ENCODE measurements at regions not wholly inside any gene's neighbourhood (a gene's known extent, or its start where the extent isn't known, plus 50 kb on each side); places are given as distances from the start of the nearest gene placed in this dataset.
"Not testable (repeated sequence)": the region's sequence is repeated elsewhere in the genome, so short reads cannot be mapped to it uniquely, and the experiment has no call there.

DNA sequence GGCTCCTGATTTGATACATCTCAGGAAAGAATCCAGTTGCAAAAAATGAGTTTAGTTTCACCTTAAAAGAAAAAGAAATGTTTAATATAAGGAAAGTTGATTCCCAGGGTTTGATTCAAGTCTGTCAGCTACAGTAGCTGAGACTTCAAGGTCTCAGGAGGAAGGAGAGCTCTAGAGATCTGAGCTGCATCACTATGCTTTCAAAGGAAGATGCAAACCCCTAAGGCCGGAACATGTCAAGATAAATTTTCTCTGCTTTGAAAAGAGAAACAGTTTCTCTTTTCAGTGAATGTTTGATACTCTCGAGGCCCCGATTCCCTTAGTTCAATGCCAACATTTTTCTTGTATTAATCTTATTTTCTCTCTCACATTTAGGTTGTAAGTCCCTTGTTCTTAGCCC lies 128.6 kb downstream of the RGPD3 start:
- no peak overlapping the region for H3K4me3 ChIP-seq (ENCODE audit: low read length)
- TF ChIP-seq, protein P1, sequence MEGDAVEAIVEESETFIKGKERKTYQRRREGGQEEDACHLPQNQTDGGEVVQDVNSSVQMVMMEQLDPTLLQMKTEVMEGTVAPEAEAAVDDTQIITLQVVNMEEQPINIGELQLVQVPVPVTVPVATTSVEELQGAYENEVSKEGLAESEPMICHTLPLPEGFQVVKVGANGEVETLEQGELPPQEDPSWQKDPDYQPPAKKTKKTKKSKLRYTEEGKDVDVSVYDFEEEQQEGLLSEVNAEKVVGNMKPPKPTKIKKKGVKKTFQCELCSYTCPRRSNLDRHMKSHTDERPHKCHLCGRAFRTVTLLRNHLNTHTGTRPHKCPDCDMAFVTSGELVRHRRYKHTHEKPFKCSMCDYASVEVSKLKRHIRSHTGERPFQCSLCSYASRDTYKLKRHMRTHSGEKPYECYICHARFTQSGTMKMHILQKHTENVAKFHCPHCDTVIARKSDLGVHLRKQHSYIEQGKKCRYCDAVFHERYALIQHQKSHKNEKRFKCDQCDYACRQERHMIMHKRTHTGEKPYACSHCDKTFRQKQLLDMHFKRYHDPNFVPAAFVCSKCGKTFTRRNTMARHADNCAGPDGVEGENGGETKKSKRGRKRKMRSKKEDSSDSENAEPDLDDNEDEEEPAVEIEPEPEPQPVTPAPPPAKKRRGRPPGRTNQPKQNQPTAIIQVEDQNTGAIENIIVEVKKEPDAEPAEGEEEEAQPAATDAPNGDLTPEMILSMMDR (conservative IDR thresholded peaks at IDR 0.05; ENCODE audit: low read length) = no peak
- no peak for DNase-seq (ENCODE audit: low read depth)

DNA sequence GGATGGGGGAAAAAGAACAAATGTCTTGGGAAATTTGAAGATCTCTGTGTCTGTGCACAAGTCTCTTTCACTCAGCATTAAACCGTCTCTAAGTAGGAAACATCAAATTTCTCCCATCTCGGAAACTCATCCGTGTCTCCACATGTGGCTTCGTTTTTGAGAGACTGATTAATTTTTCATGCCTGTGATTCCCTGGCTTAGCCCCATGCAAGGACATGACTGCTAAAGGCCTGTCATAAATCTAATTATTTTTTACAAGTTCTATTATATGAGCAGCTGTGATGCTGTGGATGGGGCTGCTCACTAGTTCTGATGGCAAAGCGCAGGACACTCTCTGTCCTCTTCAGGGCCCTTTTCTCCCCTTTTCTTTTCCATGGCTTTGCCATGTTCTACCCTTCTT lies 129.1 kb downstream of the RGPD3 start:
- TF ChIP-seq, protein P1 (conservative IDR thresholded peaks at IDR 0.05; ENCODE audit: low read length) = no peak
- DNase-seq (ENCODE audit: low read depth) = no peak

DNA sequence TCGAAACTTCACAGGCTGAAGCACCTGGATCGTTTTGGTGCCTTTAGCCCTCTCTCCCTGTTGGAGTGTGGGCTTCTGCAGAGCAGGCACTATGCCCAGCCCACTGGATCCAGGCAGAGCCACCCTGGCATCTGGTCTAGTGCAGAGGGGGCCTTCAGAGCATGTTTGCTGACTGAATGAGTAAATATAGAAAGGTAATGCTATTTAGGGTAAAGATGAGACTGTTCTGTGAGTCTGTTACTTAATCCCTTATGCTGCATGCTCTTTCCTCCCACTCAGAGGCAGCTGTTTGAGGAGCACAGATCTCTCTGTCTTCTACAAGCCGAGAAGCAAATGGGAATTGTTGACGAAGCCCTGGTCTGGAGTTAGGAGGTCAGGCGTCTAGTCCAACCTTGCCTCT lies 130.2 kb downstream of the RGPD3 start:
- no peak for DNase-seq (ENCODE audit: low read depth)
- H3K4me3 ChIP-seq (ENCODE audit: low read length) = no peak overlapping the region
- TF ChIP-seq, protein P1 (conservative IDR thresholded peaks at IDR 0.05; ENCODE audit: low read length) = no peak

More for the DNA sequence above, 129.1 kb downstream of the RGPD3 start:
- H3K4me3 ChIP-seq (ENCODE audit: low read length) = no peak overlapping the region

DNA sequence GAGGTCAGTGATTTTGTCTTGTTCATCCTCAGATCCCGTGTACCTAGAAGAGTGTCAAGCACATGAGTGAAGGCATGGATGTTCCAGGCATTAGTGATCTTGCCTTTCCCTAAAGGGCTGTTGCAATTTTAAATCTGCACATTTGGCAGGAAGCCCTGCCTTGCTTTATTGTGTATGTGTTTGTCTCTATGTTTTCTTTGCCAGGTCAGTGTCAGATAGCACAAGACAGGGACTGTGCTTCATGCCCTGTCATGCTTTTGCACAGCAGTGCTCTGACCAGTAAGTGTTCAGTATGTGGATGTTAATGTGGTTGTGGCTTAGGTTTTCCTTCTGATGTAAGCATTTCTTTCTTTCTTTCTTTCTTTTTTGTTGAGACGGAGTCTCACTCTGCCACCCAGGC lies 131.5 kb downstream of the RGPD3 start:
- TF ChIP-seq, protein P1 (conservative IDR thresholded peaks at IDR 0.05; ENCODE audit: low read length) = no peak
- no peak for DNase-seq (ENCODE audit: low read depth)
- H3K4me3 ChIP-seq (ENCODE audit: low read length) = no peak overlapping the region

DNA sequence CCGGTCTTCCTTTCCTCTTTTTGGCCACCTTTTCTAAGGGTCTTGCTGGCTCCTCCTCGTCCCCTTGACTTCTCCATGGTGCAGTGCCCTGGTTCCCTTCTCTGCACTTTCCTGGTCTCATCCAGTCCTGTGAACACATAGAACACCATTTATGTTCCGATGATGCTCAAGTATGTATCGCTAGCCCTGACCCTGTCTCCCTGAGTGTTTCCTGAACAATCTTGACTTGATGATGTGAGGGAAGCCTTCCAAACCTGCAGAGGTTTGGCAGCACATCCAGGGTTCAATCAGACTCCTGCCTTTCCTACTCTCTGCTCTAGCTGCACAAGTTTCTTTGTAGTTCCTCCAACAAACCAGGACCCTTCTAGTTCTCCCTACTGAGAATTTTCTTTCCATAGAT lies 132.1 kb downstream of the RGPD3 start:
- TF ChIP-seq, protein P1 (conservative IDR thresholded peaks at IDR 0.05; ENCODE audit: low read length) = no peak
- DNase-seq (ENCODE audit: low read depth) = no peak

DNA sequence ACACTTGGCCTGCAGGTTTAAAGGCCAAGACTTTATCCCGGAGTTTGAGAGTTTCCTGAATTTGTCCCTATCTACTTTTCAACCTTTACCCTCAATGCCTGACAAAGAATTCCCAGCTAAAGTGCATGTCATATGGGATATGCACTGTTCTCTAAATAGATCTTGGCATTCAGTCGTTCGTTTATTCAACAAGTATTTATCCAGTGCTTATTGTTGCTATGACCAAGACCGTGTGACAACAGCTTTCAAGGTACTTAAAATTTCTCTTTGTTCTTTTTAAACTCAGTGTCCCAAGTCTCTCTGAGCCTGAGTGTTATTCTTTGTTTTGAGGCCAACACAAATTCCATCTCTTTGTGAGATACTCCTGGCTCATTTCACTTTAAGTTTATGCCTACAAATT lies 133.4 kb downstream of the RGPD3 start:
- TF ChIP-seq, protein P1 (conservative IDR thresholded peaks at IDR 0.05; ENCODE audit: low read length) = no peak
- DNase-seq (ENCODE audit: low read depth) = no peak
- H3K4me3 ChIP-seq (ENCODE audit: low read length) = no peak overlapping the region

More for the DNA sequence above, 132.1 kb downstream of the RGPD3 start:
- H3K4me3 ChIP-seq (ENCODE audit: low read length) = no peak overlapping the region

DNA sequence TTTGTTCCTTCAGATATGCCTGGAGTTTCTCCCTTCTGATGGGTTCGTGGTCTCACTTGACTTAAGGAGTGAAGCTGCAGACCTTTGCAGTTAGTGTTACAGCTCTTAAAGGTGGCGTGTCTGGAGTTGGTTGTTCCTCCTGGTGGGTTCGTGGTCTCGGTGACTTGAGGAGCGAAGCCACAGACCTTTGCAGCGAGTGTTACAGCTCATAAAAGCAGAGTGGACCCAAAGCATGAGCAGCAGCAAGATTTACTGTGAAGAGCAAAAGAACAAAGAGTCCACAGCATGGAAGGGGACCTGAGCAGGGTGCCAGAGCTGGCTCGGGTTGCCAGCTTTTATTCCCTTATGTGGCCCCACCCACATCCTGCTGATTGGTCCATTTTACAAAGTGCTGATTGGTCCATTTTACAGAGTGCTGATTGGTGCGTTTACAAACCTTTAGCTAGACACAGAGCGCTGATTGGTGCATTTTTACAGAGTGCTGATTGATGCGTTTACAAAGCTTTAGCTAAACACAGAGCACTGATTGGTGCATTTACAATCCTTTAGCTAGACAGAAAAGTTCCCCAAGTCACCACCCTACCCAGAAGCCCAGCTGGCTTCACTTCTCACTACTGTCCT lies 134.8 kb downstream of the RGPD3 start:
- not testable (repeated sequence) for H3K4me3 ChIP-seq (ENCODE audit: low read length); DNase-seq (ENCODE audit: low read depth)

DNA sequence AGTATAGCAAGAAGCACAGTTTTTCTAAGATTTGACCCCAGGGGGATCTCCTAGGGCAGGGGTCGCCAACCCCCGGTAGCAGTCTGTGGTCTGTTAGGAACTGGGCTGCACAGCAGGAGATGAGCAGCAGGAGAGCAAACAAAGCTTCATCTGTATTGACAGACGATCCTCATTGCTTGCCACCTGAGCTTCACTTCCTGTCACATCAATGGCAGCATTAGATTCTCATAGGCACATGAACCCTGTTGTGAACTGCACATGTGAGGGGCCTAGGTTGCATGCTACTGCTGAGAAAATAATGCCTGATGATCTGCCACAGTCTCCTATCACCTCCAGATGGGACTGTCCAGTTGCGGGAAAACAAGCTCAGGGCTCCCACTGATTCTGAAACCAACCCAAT lies 136.2 kb downstream of the RGPD3 start:
- TF ChIP-seq, protein P1 (conservative IDR thresholded peaks at IDR 0.05; ENCODE audit: low read length) = no peak
- no peak overlapping the region for H3K4me3 ChIP-seq (ENCODE audit: low read length)
- DNase-seq (ENCODE audit: low read depth) = no peak

DNA sequence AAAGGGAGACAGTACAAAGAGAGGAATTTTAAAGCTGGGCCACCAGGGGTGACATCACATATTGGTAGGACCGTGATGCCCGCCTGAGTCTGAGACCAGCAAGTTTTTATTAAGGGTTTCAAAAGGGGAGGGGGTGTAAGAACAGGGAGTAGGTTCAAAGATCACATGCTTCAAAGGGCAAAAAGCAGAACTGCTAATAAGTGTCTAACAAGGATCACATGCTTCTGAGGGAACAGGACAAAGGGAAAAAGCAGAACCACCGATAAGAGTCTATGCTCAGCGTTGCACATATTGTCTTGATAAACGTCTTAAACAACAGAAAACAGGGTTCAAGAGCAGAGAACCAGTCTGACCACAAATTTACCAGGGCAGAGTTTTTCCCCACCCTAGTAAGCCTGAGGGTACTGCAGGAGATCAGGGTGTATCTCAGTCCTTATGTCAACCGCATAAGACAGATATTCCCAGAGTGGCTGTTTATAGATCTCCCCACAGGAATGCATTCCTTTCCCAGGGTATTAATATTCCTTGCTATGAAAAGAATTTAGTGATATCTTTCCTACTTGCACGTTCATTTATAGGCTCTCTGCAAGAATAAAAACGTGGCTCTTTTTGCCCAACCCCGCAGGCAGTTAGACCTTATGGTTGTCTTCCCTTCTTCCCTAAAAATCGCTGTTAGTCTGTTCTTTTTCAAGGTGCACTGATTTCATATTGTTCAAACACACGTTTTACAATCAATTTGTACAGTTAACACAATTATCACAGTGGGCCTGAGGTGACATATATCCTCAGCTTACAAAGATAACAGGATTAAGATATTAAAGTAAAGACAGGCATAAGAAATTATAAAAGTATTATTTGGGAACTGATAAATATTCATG lies 136.5 kb upstream of the UXS1 start:
- peak; percentile 31 for DNase-seq (ENCODE audit: low read depth)
- not testable (repeated sequence) for H3K4me3 ChIP-seq (ENCODE audit: low read length)
